Embryonic facial prominence (tissue), 1 donor: ENCODE measurements at regions not wholly inside any gene's neighbourhood (a gene's known extent, or its start where the extent isn't known, plus 50 kb on each side); places are given as distances from the start of the nearest gene placed in this dataset.

Experiments
- DNase-seq: peaks from one replicate; pipeline ENCODE4 v3.0.0-alpha.2; 2016; ENCODE audit errors: extremely low spot score

GRCh38 chr3:139732729-139733128, 55.0 kb upstream of the NMNAT3 start:
- no peak for DNase-seq

GRCh38 chr3:139729300-139729699, 51.5 kb upstream of the NMNAT3 start:
- DNase-seq, result no peak

GRCh38 chr3:139728414-139728813, 50.6 kb upstream of the NMNAT3 start:
- no peak for DNase-seq
